SJSA1 (cell line): ENCODE measurements at regions not wholly inside any gene's neighbourhood (a gene's known extent, or its start where the extent isn't known, plus 50 kb on each side); places are given as distances from the start of the nearest gene placed in this dataset.

Source experiments
- DNase-seq, 2 experiments: peaks; one replicate each; pipeline ENCODE4 v3.0.0-alpha.2; 2015 to 2020; ENCODE audit warnings: low spot score in 2 of 2, low read depth in 1 of 2
- H3K27ac ChIP-seq: fragments of 250-450 bp; sonication (Bioruptor Pico); 2 replicates; pipeline ENCODE4 v1.5.1; 2020; ENCODE audit warnings: mild to moderate bottlenecking, moderate library complexity
- H3K27me3 ChIP-seq: fragments of 250-450 bp; sonication (Bioruptor Pico); replicated peaks from 2 replicates; pipeline ENCODE4 v1.5.1; 2020; ENCODE audit warnings: mild to moderate bottlenecking, moderate library complexity
- H3K36me3 ChIP-seq: fragments of 250-450 bp; sonication (Bioruptor Pico); 2 replicates; pipeline ENCODE4 v1.5.1; 2020; ENCODE audit warnings: mild to moderate bottlenecking
- H3K4me1 ChIP-seq: fragments of 250-450 bp; sonication (Bioruptor Pico); replicated peaks from 2 replicates; pipeline ENCODE4 v1.6.1; 2021; ENCODE audit warnings: mild to moderate bottlenecking
- H3K4me3 ChIP-seq: fragments of 250-450 bp; sonication (Bioruptor Pico); 2 replicates; pipeline ENCODE4 v1.5.1; 2020; ENCODE audit warnings: mild to moderate bottlenecking
- H3K9me3 ChIP-seq: fragments of 250-450 bp; sonication (Bioruptor Pico); replicated peaks from 2 replicates; pipeline ENCODE4 v1.5.1; 2020; ENCODE audit warnings: mild to moderate bottlenecking

DNA sequence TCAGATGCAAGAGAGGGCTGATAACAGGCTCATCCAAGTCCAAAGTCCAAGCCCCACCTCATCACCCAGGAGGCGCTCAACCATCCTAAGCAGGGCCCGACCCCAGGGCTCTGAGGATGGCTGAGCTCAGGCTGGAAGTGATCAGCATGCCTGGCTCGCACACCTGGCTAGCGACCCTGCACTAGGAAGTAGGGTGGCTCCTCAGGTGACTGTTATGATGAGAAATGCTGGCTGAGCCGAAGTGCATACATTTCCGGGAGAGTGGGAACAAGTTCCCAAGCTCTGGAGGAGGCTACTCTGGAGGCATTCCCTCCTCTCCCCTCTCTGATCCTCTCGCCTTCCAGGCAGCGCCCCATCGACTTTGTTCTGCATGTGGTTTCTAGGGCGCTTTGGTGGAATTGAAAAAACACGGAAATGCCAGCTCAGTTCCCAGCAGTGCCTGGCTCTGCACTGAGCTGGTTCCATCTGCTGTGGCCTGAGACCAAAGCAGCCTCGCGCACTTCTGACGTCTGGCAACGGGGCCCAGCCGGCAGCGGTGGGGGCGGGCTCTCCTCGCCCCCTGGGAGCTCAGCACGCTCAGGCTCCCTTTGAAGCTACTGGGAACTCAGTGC lies 130.3 kb downstream of the IRF8 start:
- peak in 1 of 2 experiments; percentile 12 for DNase-seq
- no peaks in the 10 kb centered on the region for H3K36me3 ChIP-seq
- no peak overlapping the region for H3K27ac ChIP-seq
- H3K9me3 ChIP-seq: peaks cover 10% of the 10 kb centered on the region
- H3K4me1 ChIP-seq: peaks cover 16% of the 10 kb centered on the region
- no peak overlapping the region for H3K4me3 ChIP-seq
- H3K27me3 ChIP-seq: no peaks in the 10 kb centered on the region

DNA sequence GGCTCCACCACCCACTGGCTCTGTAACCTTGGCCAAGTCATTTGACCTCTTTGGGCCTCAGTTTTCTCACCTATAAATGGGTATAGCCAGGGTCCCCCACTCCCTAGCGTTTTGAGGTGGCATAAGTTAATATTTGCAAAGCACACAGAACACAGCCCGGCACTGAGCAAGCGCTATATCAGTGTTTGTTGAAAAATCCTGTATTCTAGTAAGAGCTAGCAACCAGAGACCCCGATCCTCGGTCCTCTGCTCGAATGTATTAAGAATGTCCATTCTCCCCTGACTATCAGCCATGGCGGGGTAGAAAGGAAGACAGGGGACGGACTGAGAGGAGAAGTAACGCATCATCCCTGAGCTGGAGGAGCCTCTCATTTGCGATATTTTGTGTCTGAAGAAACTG lies 131.2 kb downstream of the IRF8 start:
- H3K9me3 ChIP-seq: 0 out of 2 replicates have a peak, but pooled peaks cover 4% of the 10 kb centered on the region
- no peaks in the 10 kb centered on the region for H3K27me3 ChIP-seq
- no peaks in the 10 kb centered on the region for H3K36me3 ChIP-seq

DNA sequence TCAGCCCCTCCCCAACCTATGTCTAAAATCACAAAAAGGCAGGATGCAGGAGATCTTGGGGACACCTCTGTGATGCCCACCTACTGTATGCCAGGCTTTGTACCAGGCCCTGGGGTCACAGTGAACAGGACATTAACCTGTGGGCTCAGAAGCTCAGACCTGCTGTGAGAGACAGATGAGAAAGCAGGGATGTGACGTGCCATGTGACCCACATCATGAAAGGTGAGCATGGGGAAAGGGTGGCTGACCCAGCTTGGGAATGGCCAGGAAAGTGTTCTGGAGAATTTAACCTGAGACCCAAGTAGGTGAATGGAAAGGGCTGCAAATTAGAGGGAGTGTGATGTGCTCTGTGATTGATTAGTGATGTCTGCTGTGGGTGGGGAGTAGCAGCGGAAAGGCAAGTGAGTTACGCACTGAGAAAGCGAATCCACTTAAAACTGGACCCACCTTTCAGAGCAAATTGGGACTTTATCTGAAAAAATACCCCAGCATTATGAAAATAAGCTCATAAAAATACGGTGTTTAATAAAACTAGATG lies 132.2 kb downstream of the IRF8 start:
- peaks cover 4% of the 10 kb centered on the region; the same call in 1 of the 2 replicates for H3K9me3 ChIP-seq
- no peak overlapping the region for H3K4me3 ChIP-seq
- DNase-seq: no peak
- no peaks in the 10 kb centered on the region for H3K36me3 ChIP-seq
- no peaks in the 10 kb centered on the region for H3K27me3 ChIP-seq
- peaks cover 21% of the 10 kb centered on the region for H3K4me1 ChIP-seq
- no peak overlapping the region for H3K27ac ChIP-seq

More for the DNA sequence above, 131.2 kb downstream of the IRF8 start:
- Histone ChIP-seq H3K27ac (no peak overlapping the region), H3K4me1 (peaks cover 20% of the 10 kb centered on the region), H3K4me3 (no peak overlapping the region)
- DNase-seq: no peak

DNA sequence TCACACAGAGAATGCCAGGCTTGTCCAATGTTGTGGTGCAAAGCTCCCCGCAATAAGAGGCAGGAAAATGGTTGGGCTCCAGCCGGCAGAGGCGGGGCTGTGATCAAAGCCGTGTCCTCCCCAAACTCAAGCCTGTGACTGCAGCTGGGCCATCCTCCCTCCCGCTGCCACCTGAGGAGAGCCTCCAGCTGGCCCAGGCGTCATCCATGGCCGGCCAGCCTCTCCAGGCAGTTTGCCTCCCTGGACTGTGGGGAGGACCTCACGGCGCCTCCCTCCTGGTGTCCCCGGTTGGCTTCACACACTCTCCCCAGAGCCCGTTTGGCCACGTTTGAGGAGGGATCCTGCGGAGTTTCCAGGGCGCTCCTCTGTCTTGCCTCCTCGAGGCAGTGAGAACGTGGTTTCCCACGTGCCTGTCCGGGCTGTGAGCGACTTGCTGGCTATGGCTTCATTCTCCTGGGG lies 134.1 kb downstream of the IRF8 start:
- Histone ChIP-seq H3K36me3 (no peaks in the 10 kb centered on the region), H3K9me3 (peaks cover 4% of the 10 kb centered on the region; the same call in 1 of the 2 replicates), H3K4me3 (no peak overlapping the region), H3K27ac (no peak overlapping the region), H3K4me1 (peaks cover 21% of the 10 kb centered on the region), H3K27me3 (no peaks in the 10 kb centered on the region)
- DNase-seq: no peak

DNA sequence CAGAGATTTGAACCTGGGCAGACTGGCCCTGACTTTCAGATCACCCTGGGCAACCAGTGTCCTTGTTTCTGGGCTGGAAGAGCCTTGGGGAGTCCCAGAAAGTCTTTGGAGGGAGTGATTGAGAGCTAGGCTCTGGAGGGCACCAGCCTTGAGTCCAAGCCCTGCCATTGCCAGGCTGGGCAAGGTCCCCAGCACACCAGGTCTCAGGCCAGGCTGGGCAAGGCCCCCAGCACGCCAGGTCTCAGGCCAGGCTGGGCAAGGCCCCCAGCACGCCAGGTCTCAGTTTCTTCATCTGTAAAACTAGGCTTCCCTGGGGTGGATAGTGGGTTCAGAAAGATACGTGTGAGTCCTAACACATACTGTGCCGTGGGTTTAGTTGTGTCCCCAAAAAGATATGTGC lies 135.0 kb downstream of the IRF8 start:
- Histone ChIP-seq H3K4me1 (peaks cover 21% of the 10 kb centered on the region), H3K9me3 (peaks cover 4% of the 10 kb centered on the region; the same call in 1 of the 2 replicates), H3K4me3 (no peak overlapping the region), H3K27ac (no peak overlapping the region), H3K36me3 (no peaks in the 10 kb centered on the region), H3K27me3 (no peaks in the 10 kb centered on the region)
- DNase-seq: no peak

DNA sequence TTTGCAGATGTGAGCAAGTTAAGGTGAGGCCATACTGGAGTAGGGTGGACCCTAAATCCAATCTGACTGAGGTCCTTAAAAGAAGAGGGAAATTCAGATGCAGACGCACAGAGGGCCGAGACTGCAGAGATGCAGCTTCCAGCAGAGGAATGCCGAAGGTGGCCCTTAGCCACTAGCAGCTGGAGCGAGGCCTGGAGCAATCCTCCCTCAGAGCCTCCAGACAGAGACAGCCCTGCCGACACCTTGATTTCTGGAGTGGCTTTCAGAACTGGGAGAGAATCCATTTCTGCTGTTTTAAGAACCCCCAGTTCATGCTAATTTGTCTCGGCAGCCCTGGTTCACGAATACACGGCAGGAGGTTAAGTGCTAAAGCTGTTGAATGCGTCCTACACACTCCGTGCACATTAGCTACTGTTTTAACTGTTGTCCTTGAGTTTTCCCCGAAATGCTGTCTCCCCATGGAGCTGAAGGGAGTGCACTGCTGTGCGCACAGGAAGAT lies 135.5 kb downstream of the IRF8 start:
- Histone ChIP-seq H3K27me3 (no peaks in the 10 kb centered on the region), H3K4me1 (peaks cover 18% of the 10 kb centered on the region), H3K27ac (no peak overlapping the region), H3K36me3 (no peaks in the 10 kb centered on the region), H3K4me3 (no peak overlapping the region), H3K9me3 (peaks cover 4% of the 10 kb centered on the region; the same call in 1 of the 2 replicates)
- no peak for DNase-seq

DNA sequence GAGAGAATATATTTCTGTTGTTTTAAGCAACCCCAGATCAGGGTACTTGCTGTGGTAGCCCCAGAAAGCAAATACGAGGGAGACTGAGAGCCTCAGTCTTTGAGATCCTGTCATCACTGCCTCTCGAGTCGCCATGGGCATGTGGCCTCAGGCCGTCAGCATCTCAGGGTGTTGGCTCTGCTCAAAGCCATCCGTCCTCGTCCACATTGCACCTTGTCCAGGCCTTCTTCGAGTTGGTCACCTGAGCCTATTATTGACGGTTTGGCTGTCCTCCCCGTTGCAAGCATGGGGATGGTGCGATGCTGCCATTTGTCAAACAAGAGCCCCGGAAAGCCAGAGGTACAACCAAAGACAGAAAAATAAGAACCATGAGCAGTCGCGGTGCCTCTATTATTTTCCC lies 136.9 kb downstream of the IRF8 start:
- no peak overlapping the region for H3K27ac ChIP-seq
- H3K27me3 ChIP-seq: no peaks in the 10 kb centered on the region
- no peak overlapping the region for H3K4me3 ChIP-seq
- no peak for DNase-seq
- peaks cover 15% of the 10 kb centered on the region for H3K4me1 ChIP-seq
- no peaks in the 10 kb centered on the region for H3K36me3 ChIP-seq
- H3K9me3 ChIP-seq: peaks cover 4% of the 10 kb centered on the region; the same call in 1 of the 2 replicates

DNA sequence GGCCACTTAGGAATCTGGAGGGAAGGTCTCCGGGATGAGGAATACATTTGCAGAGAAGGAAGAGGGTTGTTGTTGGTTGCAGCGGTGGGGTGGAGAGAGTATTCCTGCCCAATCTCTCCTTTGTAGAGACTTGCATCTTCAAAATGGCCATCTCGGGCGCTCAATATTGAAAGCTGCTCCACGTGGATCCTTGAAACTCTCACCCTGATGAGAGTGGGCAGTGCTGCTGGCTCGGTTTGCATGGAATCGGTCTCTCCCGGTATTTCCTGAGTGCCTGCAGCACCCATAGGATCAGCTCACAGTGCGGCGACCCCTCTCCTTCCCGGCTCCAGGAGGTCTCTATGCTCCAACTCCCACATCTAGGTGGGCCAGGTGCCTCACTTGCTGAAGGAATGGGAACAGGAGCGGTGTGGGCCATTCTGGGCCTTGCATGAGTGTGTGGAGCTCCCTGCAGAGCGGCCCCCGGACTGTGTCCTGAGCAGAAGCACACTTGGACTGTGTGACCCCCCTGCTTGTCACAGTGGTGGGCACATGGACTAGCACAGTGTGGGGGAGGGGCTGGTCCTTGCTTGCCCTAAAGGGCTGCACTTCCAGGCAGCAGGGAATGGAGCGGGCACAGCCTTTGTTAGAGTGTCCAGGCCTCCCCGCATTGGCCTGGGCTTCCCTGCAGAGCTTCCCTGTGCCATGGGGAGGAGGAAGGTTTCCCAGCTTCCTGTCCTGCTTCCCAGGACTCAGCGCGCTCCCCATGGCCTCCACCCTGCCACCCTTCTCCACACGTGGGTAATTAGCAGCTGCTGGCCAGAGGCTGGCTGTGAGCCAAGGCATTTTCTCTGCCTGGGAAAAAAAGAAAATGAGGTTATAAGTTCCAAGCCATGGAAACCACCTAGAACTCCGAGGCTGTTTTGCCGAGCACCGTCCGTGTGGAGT lies 139.3 kb downstream of the IRF8 start:
- Histone ChIP-seq H3K9me3 (no peaks in the 10 kb centered on the region; the same call in 1 of the 2 replicates), H3K36me3 (no peaks in the 10 kb centered on the region), H3K4me3 (no peak overlapping the region), H3K27me3 (no peaks in the 10 kb centered on the region), H3K27ac (no peak overlapping the region), H3K4me1 (peaks cover 5% of the 10 kb centered on the region; the same call in 1 of the 2 replicates)
- DNase-seq: no peak

DNA sequence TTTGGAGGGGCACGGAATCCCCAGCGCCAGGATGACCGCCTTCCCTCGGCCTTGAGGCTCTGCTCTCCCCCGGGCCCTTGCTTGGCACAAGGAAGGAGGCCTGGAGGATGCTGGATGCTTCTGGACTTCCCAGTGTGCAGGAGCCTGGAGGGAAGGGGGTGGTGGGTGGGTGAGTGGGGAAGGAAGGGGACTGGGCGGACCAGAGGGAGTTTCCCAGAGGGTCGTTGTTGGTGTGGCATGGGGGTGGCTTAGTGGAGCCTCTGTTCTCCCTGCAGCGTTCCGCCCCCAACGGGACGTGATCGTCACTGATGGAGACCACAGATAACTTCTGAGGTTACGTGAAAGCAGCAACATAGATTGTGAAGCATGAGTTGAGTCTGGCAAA lies 140.0 kb downstream of the IRF8 start:
- no peaks in the 10 kb centered on the region for H3K27me3 ChIP-seq
- no peak overlapping the region for H3K4me3 ChIP-seq
- H3K9me3 ChIP-seq: no peaks in the 10 kb centered on the region; the same call in 1 of the 2 replicates
- H3K4me1 ChIP-seq: peaks cover 5% of the 10 kb centered on the region; the same call in 1 of the 2 replicates
- no peaks in the 10 kb centered on the region for H3K36me3 ChIP-seq
- no peak overlapping the region for H3K27ac ChIP-seq
- no peak for DNase-seq

DNA sequence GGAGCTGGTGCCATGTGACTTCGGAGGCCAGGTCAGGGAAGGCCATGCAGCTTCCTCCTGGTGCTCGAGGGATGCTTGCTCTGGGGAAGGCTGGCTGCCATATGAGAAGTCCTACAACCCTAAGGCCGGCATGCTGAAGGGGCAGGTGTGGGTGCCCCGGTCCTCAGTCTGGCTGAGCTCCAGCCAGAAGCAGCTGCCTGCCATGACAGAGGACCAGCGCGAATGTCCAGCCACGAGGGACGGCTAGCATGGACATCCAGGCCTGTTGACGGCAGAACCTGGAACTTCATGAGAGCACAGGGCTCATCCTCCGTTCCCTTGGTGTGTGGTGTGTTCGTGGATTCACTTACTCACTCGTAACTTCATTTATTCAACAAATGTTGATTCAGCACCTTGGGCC lies 140.6 kb downstream of the IRF8 start:
- no peaks in the 10 kb centered on the region for H3K36me3 ChIP-seq
- no peak overlapping the region for H3K4me3 ChIP-seq
- H3K4me1 ChIP-seq: peaks cover 11% of the 10 kb centered on the region
- H3K27ac ChIP-seq: no peak overlapping the region
- DNase-seq: no peak
- no peaks in the 10 kb centered on the region for H3K27me3 ChIP-seq
- H3K9me3 ChIP-seq: no peaks in the 10 kb centered on the region; the same call in 1 of the 2 replicates

DNA sequence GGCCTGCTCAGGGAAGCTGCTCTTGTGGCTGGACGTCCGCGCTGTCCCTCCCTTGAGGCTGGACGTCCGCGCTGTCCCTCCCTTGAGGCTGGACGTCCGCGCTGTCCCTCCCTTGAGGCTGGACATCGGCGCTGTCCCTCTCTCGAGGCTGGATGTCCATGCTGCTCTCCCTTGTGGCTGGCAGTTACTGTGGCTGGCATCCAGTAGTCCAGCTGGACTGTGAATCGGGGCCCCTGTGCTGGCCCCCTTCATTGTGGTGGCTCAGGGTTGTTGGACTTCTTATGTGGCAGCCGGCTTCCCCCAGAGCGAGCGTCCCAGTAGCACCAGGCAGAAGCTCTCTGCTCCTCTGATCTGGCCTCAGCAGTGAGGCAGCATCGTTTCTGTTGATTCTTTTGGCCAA lies 141.5 kb downstream of the IRF8 start:
- DNase-seq: no peak
- no peaks in the 10 kb centered on the region for H3K27me3 ChIP-seq

DNA sequence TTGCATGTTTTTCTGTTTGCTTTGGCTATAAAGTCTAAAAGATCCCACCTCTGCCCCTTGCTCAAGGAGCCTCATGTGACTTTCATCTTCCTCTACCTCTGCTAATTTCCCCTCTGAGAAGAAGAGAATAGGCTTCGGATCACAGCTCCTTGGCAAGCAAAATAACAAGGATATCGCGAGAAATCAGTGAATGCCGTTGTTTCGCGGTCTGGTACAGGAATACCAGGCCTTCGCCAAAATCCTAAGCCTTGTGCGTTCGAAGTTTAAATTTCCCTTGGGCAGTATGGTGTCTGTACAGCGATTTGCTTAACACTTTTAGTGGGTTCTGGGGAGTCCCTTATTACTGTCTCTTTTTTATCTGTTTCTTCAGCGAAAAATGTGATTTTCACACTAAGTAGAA lies 142.3 kb downstream of the IRF8 start:
- H3K36me3 ChIP-seq: no peaks in the 10 kb centered on the region
- H3K4me3 ChIP-seq: no peak overlapping the region
- H3K9me3 ChIP-seq: no peaks in the 10 kb centered on the region
- H3K27me3 ChIP-seq: no peaks in the 10 kb centered on the region
- H3K27ac ChIP-seq: no peak overlapping the region
- DNase-seq: no peak
- peaks cover 6% of the 10 kb centered on the region for H3K4me1 ChIP-seq

More for the DNA sequence above, 141.5 kb downstream of the IRF8 start:
- Histone ChIP-seq H3K4me1 (peaks cover 6% of the 10 kb centered on the region), H3K27ac (no peak overlapping the region), H3K36me3 (no peaks in the 10 kb centered on the region), H3K9me3 (no peaks in the 10 kb centered on the region; the same call in 1 of the 2 replicates), H3K4me3 (no peak overlapping the region)

DNA sequence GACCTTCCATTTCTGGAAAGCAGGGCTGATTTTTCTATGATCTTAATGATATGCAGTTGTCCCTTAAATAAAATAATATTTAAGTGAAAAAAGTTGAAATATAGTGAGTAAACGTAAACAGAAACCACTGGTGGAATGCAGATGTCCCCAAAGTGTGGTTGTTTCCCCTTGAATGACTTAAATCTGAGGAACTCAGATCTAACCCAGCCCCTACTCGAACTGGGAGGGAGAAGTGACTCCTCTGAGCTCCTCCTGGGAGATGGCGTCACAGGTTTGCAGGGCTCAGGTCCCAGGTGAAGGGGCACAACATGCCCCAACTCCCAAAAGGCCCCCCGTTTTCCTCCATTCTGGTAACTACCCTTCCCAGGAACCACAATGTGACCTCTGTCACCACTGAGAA lies 142.8 kb downstream of the IRF8 start:
- no peaks in the 10 kb centered on the region for H3K36me3 ChIP-seq
- no peak overlapping the region for H3K27ac ChIP-seq
- H3K27me3 ChIP-seq: no peaks in the 10 kb centered on the region
- H3K4me1 ChIP-seq: peaks cover 6% of the 10 kb centered on the region
- no peak overlapping the region for H3K4me3 ChIP-seq
- H3K9me3 ChIP-seq: no peaks in the 10 kb centered on the region
- DNase-seq: no peak

DNA sequence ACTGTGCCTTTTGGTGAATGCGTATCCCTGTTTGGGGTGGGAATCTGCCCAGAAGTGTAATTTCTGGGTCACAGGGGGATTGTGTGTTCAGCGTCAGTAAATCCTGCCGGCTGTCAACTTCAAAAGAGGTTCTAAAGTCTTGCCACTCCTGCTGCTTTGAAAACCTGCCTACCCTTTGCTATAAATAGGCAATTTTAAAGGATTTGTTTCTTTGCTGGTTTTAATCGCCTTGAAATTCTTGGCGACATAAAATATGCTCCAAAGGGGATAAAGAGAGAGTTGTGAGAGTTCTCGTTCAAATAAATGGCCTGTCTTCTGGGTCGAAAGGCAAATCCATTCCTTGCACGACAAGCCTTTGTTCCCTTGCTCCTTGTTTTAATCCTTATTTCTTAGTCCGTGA lies 143.4 kb downstream of the IRF8 start:
- H3K27ac ChIP-seq: no peak overlapping the region
- H3K9me3 ChIP-seq: no peaks in the 10 kb centered on the region
- DNase-seq: no peak
- no peaks in the 10 kb centered on the region for H3K27me3 ChIP-seq
- H3K4me1 ChIP-seq: peaks cover 6% of the 10 kb centered on the region
- no peak overlapping the region for H3K4me3 ChIP-seq
- H3K36me3 ChIP-seq: no peaks in the 10 kb centered on the region
